H4 (cell line): ENCODE measurements at regions not wholly inside any gene's neighbourhood (a gene's known extent, or its start where the extent isn't known, plus 50 kb on each side); places are given as distances from the start of the nearest gene placed in this dataset.
"Not testable (repeated sequence)": the region's sequence is repeated elsewhere in the genome, so short reads cannot be mapped to it uniquely, and the experiment has no call there.

Experiments
- DNase-seq: peaks from one replicate; pipeline ENCODE4 v3.0.0-alpha.2; 2015; ENCODE audit warnings: low spot score

DNA sequence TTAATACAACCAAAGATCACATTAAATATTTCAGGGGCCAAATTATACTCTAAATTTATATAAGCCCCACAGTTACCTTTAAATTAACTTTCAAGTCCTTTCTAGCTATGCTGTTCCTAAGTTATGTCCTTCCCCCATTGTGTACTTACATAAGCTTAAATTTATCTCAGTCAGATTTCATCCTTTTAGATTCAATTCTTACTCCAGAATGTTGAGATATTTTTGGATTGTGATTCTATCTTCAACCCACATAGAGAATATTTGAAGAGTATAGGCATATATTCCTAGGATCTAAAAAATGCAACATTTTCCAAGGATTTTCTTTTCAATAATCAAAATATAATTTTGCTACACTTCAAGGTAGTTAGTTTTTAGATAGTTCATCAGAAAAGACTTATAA, 242.8 kb downstream of the KCNE4 start:
- no peak for DNase-seq

GRCh38 chr2:223297788-223298187, 245.8 kb downstream of the KCNE4 start:
- DNase-seq = no peak

GRCh38 chr2:223298329-223298728, 246.3 kb downstream of the KCNE4 start:
- not testable (repeated sequence) for DNase-seq

DNA sequence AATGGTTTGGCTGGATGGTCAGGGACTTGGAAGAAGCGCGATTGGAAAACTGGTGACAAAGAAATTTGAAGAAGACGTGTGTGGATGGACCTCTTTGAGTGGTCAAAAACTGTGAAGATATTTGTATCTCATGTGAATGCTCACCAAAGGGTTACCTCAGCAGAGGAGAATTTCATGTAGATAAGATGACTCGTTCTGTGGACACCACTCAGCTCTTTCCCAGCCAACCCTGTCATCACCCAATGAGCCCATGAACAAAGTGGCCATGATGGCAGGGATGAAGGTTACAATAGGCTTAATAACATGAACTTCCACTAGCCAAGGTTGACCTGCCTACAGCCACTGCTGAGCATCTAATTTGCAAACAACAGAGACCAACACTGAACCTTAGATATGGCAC, 248.3 kb downstream of the KCNE4 start:
- no peak for DNase-seq

GRCh38 chr2:223306371-223306770, 254.4 kb downstream of the KCNE4 start:
- DNase-seq = peak; percentile 33

GRCh38 chr2:223311889-223312680, 260.1 kb downstream of the KCNE4 start:
- no peak for DNase-seq

DNA sequence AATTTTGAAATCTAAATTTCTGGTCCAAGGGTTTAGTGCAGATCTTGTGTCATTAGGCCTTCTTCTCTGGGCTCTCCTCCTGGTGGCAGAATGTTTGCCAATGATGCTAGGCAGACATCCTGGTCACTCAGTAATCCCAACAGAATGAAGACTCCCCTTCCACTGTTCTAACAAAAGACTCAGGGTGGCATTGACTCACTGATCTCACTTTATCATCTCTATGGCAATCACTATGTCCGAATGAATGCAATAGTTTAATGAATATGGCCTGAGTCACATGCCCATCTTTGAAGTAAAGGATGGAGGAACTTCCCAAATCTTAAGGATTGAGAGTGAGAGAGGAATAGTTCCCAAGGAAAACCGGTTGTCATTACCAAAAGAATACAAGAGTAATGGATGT, 261.1 kb downstream of the KCNE4 start:
- DNase-seq = no peak

- no peak for DNase-seq
Measured at GRCh38 chr2:223314811-223315210, 262.8 kb downstream of the KCNE4 start.

DNA sequence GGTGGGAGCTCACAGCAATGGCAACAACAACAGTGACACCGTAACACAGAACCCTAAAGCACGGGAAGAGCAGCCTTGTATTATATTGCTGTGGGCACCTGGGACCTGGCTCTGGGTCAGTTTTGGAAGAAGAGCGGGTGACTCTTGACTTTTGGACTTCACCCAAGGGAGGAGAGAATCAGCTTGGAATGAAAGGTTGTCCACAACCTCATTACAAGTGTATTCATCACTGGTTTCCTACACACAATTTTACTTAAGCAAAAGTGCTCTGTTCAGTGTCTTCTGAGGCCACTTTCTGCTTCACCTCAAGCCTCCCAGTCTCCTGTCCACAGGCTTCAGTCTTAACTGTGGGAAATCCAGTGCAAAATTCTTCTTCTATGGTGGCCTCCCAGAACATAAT, 263.8 kb downstream of the KCNE4 start:
- DNase-seq = no peak

GRCh38 chr2:223316342-223316741, 264.4 kb downstream of the KCNE4 start:
- DNase-seq = no peak

GRCh38 chr2:223319601-223320000, 267.6 kb downstream of the KCNE4 start:
- no peak for DNase-seq

GRCh38 chr2:223324402-223324801, 272.4 kb downstream of the KCNE4 start:
- DNase-seq = no peak

GRCh38 chr2:223328578-223328977, 273.6 kb downstream of the SCG2 start:
- DNase-seq = no peak

- not testable (repeated sequence) for DNase-seq
Measured at GRCh38 chr2:223330747-223331146, 271.4 kb downstream of the SCG2 start.

- DNase-seq = no peak
Measured at GRCh38 chr2:223338016-223338415, 264.1 kb downstream of the SCG2 start.

- no peak for DNase-seq
Measured at GRCh38 chr2:223357076-223357475, 245.1 kb downstream of the SCG2 start.

DNA sequence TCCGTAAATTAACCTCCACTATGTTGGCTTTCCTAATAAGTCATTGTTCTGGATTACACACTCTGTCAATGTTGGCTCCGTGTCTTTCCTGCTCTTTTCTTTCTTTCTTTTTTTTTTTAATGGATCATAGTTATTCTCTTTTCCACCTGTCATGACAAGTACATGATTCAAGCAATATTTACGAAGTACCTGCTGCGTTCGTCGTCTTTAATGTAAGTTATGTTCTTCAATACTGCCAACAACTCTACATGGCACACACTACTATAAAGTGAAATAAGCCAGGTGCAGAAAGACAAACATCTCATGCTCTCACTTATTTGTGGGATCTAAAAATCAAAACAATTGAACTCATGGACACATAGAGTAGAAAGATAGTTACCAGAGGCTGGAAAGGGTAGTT, 239.1 kb downstream of the SCG2 start:
- DNase-seq = no peak

DNA sequence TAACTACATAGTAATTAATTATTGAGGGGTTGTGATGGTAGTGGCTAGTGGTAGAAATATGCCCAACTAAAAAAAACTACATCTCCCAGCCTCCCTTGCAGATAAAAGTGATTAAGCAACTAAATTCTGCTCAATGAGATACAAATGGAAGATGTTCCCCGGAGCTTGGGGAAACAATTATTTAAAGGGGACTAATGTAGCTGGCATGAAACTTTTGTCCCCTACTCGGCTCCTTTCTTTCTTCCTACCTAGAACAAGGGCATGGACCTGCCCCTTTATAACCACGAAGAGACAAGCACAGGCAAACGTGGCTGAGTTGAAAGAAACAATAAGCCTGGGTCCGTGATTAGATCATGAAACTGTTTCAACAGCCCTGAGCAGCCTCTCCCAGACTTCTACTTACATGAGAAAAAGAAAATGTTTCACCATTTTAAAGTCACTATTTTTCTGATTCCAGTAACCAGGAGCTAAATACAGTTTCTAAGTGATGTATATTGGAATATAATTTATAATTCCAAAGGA, 236.9 kb downstream of the SCG2 start:
- DNase-seq = no peak

- DNase-seq = no peak
Measured at GRCh38 chr2:223366566-223366965, 235.6 kb downstream of the SCG2 start.

DNA sequence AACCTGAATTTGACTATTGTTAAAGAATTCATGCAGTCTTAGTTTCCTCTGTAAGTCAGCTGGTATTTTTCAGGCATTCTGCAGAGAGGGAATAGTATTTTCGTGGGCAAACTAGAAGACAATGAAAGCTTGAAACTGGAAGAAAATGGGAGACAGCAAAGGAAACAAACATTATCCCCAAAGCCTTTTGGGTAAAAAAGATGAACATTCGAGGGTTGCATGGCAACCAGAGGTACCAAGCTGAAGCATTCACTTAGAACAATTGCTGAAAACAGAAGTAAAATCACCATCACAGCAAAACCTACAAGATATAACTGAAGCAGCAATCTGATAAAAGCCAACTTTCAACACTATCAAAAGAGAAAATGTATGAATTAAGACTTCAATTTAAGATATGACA, 233.7 kb downstream of the SCG2 start:
- no peak for DNase-seq

GRCh38 chr2:223369889-223370288, 232.3 kb downstream of the SCG2 start:
- DNase-seq = no peak

DNA sequence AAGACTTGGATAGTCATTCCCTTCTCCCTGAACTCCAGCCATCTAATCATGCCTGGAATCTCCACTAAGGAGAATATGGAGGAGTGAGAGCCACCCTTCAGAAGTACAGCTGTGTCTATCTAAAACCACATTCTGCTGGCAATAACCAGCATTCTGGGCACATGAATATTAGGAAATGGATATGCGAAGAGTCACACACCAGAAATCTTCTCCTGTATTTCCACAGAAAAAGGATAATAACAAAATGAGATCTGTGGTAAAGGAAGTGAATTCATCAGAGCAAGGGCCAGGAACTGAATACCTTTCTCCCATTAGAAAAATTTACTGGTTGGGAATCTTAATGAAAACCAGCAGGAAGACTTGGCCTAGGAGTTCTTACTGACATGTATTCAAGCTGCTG, 218.8 kb downstream of the SCG2 start:
- DNase-seq = no peak

DNA sequence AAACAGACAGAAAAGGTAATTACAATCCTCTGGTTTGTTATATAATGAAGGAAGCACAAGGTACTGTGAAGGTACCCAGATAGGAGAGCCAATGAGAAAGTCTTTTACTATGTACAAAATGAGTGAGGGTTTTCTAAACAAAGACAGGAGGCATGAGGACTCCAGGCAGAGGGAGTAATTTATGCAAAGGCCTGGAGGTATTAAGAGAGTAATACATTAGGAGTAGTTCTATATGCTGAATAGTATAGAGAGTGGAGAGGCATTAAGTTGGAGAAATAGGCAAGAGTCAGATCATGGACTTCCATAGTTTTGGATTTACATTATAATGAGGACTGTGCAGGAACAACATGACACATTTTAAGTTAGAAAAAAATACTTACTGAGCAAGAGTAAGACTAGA, 216.0 kb downstream of the SCG2 start:
- DNase-seq = no peak

- DNase-seq = no peak
Measured at GRCh38 chr2:223386984-223387383, 215.2 kb downstream of the SCG2 start.
